Head of caudate nucleus (tissue), 42 donors: ENCODE measurements at regions not wholly inside any gene's neighbourhood (a gene's known extent, or its start where the extent isn't known, plus 50 kb on each side); places are given as distances from the start of the nearest gene placed in this dataset.

Experiments
- DNase-seq, 42 donors: peaks; one replicate each; pipeline versions ENCODE4 v3.0.0 to v3.0.0-alpha.2; 2020 to 2021; ENCODE audit warnings: mixed read lengths in 7 of 42
- intact Hi-C: fragments of 100-400 bp; cut with DNase I; formaldehyde crosslinking; loops from one replicate; pipeline ENCODE4 v1.15.0; 2022

DNA sequence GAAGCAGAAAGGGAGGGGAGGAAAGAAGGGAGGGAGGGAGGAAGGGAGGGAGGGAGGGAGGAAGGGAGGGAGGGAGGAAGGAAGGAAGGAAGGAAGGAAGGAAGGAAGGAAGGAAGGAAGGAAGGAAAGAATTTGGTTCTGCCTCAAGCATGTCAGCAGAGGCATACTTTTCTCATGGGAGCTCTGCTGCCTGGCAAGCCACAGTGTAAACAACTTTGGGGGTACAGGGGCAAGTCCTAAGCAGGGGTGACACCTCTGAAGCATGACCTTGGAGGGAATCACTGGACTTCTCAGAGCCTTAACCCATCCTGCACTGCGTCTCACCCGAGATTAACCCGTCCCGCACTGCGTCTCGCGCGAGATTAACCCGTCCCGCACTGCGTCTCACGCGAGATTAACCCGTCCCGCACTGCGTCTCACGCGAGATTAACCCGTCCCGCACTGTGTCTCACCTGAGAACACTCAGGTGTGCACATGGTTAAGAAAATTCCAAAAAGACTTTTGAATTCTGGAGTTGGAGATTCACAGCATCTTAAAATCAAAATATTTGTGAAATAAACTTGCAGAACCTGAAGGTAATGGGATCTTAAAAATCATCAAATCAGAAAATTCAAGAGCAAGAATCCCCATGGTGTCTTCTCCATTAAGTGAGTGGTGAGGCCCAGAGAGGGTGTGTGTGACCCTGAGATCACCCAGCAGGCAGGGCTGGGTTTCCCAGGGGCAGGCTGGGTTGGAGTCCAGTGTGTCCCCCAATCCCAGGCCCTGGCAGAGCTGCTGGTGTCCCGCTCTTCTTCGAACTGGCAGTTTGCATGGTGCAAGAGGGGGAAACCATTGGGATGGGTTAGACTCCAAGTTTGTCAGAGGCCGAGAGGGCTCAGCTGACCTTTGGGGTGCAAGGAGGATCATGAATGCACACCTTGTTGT lies 190.4 kb downstream of the MN1 start:
- no peak for DNase-seq
- intact Hi-C loops = no loop called here

DNA sequence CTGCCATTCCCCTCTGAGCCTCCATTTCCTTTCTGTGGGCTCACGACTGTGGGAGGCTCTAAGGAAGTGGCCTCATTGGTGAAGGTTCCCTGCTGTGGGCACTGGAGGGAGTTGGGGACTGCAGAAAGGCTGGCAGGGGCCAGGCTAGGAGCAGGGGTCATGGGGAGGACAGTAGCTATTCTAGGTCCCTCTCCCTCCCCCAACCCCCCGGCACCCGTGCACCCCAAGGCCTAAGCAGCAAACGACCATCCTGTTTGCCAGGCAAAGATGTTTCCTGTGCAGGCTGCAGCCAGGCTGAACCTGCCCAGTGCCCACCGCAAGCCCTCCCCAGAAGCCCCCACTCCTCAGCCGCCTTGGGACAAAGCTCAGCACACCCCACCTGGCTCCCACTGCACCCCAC lies 189.4 kb downstream of the MN1 start:
- intact Hi-C loops = no loop called here
- DNase-seq = no peak

DNA sequence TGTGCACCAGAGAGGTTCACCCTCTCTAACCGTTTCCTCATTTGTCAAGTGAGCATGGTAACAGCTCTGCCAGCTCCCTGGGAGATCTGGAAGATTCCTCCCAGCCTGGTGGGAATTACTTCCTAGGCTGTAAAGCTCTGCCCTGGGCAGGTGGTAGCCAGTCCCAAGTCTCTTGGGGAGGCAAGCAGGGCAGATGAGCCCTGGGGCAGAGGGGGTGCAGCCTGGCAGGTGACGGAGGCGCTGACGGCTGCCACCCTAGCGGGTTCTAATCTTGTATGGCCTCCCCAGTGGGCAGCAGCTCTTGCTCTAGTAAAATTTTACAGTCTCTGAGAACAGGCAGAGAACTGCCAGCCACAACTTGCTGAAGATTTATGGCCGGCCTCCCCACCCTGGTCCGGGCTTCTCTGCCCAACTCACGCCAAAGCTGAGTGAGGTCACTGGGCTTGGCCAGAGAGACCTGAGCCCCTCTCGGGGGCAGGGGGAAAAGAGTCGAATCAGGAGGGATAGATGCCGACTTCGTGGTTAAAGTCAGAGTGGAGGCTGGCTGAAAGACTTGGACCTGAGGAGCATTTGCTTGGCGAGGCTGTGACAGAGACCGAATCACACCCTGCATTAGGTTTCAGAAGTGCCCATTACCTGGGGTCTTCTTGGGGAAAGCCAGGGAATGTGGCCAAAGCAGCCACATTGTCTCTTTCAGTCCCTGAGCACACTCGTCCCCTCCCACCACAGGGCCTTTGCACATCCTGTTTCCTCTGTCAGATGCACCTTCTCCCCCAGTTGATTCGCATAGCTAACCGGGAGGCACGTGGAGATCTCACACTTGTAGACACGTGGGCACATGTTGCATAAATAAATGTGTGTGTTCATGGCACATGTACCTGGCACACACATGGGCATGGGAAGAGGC lies 188.2 kb downstream of the MN1 start:
- no peak for DNase-seq
- intact Hi-C loops = no loop called here

DNA sequence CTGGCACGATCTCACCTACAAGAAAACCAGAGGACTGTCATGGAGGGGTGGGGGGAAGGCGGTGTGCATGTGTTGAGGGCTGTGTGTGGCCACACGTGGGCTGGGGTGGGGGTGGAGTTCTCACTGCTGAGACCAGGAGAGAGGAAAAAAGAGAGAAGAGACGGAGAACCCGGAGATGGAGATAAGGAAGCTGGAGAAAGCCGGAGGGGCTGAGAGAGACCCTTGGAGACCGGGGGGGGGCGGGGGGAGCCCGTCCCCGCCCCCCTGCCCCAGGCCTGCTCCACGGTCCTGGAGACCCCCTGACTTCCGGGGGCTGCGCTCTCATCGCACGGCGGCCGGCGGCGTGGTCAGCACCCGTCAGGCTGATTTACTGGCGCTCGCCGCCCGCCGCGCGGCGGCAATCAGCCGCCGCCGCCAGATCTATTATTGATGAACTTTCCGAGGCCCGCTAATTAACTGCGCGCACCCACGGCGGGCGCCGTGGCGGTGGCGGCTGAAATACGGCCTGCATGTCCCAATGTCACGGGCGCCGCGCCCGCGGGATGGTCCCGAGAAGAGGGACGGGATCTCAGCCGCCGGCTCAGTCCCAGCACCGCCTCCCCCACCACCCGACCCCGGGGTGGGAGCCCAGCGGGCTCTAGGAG lies 187.4 kb downstream of the MN1 start:
- DNase-seq = no peak
- intact Hi-C loops = no loop called here

DNA sequence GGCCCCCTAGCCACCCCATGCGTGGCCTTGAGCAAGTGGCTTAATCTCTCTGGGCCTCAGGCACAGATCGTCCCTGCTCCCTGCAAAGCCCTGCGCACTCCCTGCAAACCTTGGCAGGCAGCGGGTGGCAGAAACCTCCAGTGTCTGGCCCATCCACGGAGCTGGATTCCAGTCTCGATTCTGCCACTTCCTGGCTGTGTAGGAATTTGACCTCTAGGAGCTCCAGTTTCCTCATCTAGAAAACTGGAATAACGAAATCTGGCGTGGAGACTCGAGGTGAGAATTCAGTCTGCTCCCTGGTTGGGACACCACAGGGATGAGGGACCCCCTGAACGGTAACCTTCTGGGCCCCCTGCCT lies 186.9 kb downstream of the MN1 start:
- intact Hi-C loops = no loop called here

DNA sequence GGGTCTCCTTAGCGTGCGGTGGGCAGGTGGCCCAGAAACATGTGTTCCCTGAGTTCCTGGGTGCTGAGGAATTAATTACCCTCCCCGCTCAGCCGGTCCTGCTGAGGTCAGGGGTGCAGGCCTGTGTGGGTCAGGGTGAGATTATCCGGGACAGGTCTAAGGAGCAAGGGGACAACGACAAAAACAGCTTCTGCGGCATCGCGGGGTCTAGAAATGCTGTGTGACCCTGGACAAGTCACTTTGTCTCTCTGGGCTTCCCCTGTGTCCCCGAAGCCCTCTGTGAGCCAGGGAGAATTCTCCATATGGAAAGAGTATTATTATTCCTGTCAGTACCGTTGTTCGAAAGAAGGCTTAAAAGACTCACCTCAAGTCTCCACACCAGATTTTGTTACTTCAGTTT lies 186.1 kb downstream of the MN1 start:
- intact Hi-C loops = no loop called here
- no peak for DNase-seq

More for the DNA sequence above, 186.9 kb downstream of the MN1 start:
- DNase-seq = no peak

DNA sequence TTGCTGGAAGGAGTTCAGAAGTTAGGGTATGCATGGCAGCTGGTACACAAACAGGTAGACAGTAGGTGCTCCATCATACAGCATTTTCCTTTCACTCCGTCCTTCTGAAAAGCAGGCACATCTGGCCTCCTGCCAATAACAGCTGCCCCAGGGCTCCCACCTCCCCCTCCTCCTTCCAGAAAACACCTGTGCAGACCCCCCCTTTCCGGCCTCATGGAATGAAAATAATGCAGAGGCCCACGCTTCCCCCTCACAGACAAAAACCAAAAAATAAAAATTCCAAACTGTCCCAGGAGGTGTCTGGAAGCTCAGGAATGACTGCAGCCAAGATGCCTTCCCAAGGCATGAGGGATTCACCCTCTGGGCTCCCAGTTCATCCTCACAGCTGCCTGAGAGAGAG lies 185.5 kb downstream of the MN1 start:
- intact Hi-C loops = no loop called here

DNA sequence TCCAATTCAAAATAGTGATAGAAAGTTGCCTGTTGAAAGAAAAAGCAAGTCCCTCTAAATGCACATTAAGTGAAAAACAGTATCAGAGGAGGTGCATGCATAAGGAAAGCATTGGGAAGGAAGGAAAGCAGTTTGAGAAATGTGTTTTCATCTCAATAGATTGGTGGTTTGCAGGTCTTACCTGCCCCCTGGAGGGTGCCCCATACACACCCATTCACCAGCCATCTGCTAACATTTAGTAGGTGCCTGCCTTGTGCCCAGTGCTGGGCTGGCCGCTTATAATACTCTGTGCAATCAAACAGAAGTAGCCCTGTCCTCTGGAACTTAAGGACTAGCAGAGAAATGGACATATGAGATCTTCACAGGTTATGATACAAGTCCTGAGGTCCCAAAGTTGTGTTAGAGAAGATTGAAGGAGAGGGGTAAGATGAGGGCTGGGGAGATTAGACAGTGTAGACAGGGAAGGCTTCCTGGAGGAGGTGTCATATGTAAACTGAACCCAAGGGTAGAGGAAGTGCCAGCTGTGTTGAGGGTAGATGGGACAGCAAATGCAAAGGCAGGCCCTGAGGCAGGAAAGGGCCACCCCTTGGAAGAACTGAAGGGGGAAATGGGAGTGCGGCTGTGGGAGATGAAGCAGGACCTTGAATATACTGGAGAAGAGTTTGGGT lies 184.2 kb downstream of the MN1 start:
- DNase-seq = no peak

More for the DNA sequence above, 185.5 kb downstream of the MN1 start:
- no peak for DNase-seq

DNA sequence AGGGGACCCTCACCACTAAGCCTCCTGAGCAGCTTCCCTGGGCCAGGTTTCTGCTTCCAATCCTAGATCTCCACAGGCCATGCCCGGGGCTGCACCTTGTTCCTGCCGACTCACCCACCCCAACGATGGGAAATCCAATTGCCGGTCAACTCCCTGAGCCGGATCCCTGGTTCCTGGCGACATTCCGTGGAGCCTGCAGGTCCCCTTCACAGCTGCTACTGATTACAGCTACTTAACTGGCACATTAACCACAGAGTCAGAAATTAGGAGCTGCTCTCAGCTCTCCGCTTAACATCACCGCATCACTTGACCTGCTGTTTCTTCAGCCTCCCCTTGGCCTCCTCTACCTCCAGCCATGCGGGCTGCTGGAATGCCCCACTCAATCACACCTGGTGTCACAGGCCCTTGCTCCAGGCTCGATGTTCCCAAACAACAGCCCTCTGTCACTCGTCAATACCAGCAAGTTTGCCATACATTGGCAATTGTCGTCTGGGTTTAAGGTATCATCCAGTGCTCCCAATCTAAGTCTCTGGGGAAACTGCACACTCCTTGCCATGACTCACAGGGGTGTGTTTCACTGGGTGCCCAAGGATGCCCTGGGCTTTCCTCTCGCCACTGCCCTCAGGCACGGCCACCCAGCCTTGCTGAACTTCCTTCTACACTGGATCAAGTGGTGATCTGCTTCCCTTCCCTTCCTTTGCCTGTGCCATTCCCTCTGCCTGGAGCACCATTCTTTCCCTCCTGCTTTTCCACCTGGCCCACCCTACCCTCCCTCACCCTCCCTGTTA lies 181.0 kb downstream of the MN1 start:
- no peak for DNase-seq
- intact Hi-C loops = no loop called here

More for the DNA sequence above, 184.2 kb downstream of the MN1 start:
- intact Hi-C loops = no loop called here

DNA sequence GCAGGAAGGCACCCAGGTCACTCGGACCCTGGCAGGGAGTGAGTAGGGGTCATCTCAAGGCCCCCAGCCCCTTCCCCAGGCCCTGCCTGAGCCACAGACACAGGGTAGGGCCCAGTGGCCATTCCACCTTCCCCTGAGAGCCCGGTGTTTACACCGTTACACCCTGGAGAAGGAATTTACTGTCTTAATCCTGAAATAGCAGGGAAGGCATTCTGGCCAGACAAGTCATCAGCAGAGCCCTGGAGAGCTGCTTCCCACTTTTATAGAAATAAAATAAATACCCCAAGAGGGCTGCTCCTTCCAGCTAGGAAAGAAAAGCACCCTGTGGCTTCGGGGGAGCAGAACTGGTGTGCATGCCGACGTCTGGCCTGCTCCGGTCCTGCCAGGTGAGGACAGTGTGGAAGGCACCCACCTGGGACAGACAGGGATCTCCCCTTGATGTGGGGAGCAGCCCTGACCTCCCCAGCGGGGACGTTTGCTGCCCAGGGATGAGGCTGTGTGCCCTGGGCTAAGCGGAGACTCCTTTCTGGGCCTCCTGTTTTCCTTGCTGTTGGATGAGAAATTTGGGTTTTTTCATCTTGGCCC lies 180.0 kb downstream of the MN1 start:
- DNase-seq = no peak
- intact Hi-C loops = no loop called here

DNA sequence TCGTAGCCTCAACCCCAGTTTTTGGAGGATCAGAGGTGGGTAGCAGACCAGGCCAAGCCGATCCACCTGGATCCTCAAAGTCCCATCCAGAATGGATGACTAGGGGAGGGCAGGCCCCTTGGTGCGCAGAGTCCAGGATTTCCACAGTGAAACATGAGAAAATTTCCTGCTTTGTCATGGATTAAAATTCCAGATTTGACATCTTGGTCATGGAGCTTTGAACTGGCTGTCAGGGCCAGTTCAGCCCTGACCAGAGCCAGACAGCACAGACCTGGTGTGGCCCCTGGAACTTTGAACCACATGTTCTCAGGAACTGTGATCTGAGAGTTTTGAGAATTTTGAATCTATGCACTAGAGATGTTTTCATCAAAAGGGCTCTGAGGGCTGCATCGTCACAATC lies 177.5 kb downstream of the MN1 start:
- intact Hi-C loops = no loop called here
- DNase-seq = no peak

DNA sequence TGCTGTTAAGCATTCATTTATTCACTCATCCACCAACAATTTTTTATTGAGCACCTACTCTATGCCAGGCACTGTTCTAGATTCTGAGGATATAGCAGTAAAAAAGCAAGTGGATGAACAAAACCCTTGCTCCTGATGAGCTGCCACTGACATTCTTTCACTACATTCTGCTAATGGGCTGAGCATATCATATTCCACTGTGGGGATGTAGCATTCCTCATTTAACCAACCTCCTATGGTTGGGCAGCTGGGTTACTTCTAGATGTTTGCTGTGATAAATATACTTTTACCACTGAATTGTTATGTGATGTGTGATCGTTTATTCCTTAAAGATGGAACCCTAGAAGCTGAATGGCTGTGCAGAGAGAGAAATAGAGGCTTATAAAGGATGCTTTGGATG lies 176.9 kb downstream of the MN1 start:
- intact Hi-C loops = no loop called here
- DNase-seq = no peak

DNA sequence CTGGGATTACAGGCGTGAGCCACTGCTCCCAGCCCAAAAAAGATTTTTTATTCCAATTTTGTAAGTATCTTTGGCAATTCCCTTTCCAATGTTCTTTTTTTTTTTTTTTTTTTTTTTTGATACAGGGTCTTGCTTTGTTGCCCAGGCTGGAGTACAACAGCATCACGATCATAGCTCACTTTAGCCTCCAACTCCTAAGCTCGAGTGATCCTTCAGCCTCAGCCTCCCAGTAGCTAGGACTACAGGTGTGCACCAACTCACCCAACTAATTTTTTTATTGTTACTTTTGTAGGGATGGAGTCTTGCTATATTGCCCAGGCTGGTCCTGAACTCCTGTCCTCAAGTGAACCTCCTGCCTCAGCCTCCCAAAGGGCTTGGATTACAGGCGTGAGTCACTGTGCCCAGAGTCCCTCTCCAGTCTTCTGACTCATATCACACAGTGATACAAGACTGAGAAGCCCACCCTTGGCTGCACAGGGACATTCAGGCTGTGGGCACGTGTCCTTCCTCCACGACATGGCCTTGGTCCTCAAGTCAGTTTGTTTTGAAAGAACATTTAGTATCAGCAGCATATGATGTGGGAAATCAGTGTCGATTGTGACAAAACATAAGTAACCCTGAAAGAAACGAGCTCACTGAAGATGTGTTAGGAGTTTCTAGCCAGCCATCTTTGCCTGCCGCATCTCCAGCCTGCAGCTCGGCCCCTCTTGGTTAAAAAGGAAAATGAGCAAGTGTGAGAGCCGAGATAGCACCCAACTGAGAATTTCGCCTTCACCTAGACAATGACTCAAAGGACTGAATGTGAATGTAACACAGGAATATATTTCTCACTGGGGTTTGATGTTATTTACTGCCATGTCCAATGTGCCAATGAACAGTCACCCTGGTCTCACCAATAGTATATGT lies 175.5 kb downstream of the MN1 start:
- no peak for DNase-seq
- intact Hi-C loops = no loop called here

DNA sequence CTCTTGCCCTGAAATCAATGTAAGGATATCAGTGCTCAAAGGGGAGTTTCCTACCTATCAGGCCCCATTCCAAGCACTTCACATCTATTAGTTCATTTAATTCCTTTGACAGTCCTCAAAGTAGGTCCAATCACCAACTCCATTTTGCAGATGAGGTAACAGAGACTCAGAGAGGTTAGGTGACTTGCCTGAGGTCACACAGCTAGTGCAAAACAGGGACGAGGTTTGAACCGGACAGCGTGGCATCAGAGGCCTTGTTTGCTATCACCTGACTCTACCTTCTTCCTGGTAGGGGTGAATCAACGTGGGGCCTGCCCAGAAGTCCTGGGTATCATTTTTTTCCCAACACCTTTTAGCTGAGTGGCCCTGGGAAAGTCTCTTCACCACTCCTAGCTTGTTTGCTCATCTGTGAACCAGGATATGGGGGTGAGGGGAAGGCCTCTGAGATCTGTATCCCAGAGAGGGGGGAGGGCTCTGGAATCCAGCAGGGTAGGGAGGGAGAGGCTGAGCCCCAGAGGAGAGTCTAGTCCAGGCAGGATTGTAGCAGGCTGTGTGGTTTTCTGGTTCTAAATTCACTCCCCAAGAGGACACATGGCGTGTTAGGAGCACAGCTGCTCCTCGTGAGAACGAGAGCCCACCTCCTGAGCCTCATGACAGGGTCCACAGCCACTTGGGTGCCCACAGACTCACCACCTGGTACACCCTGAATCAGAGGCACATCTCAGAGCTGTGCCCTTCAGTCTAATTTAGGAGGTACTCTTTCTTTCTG lies 174.7 kb downstream of the MN1 start:
- intact Hi-C loops = no loop called here
- DNase-seq = no peak

DNA sequence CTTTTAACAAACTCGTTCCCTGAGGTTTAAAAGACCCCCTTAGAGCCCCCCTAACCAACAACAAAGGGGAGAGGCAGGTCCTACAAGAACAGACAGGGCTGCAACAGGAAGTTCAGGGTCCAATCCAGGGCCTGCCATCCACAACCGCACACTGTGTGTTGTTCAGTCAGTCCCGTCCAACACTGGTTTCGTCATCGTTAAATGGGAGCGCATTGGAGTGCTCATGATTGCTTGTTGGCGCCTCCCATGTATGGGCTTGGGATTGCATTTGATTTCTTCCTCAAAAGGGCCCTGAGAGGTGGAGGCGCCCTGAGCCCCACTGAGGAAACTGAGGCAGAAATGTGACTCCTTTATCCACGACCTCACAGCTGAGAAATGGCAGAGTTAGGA lies 174.1 kb downstream of the MN1 start:
- no peak for DNase-seq
- intact Hi-C loops = no loop called here

DNA sequence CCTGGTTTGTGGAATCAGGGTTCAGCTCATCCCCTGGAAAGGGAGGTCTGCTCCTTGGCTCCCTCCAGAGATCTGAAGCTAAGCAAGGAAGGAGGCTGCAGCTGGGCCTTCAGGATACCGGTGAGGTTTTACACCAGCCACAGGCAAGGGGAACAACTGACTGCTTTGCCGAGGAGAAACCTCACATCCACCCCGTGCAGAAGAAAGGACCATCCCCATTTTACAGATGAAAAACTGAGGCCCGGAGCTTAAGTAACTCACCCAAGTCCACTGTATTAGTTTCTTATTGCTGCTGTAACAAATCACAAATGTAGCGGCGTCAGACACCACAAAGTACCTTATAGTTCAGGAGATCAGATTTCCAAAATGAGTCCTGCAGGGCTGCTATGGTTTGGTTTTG lies 173.7 kb downstream of the MN1 start:
- DNase-seq = no peak
- intact Hi-C loops = no loop called here
